HG03103 (cell line): ENCODE measurements at regions not wholly inside any gene's neighbourhood (a gene's known extent, or its start where the extent isn't known, plus 50 kb on each side); places are given as distances from the start of the nearest gene placed in this dataset.

Experiments
- ATAC-seq: cut with Tn5 transposase; IDR thresholded peaks from one replicate; pipeline ENCODE4 v1.9.1; 2021; ENCODE audit warnings: low read depth; ENCODE audit not compliant: unreplicated experiment

GRCh38 chr1:178973652-178974101 lies 52.0 kb upstream of the FAM20B start:
- peak; percentile 42 for ATAC-seq
